ENCODE measurements at regions not wholly inside any gene's neighbourhood (a gene's known extent, or its start where the extent isn't known, plus 50 kb on each side); places are given as distances from the start of the nearest gene placed in this dataset.

GRCh38 chr4:162684371-162684700 is 482.4 kb downstream of the NAF1 start:
- TF ChIP-seq, protein P1, sequence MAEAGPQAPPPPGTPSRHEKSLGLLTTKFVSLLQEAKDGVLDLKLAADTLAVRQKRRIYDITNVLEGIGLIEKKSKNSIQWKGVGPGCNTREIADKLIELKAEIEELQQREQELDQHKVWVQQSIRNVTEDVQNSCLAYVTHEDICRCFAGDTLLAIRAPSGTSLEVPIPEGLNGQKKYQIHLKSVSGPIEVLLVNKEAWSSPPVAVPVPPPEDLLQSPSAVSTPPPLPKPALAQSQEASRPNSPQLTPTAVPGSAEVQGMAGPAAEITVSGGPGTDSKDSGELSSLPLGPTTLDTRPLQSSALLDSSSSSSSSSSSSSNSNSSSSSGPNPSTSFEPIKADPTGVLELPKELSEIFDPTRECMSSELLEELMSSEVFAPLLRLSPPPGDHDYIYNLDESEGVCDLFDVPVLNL (IDR thresholded peaks at IDR 0.05; ENCODE audit: low read depth, low read length), result no peak
- TF ChIP-seq RCOR1 (conservative IDR thresholded peaks at IDR 0.05; ENCODE audit: low read depth, low read length) (no peak), PRDM15 (CRISPR knock-in tag; IDR thresholded peaks at IDR 0.05) (no peak), CEBPB (IDR thresholded peaks at IDR 0.05; ENCODE audit: borderline replicate concordance in 1 of 2, low read depth in 2 of 2, low read length in 2 of 2) (no peak), CBX5 (IDR thresholded peaks at IDR 0.05; ENCODE audit: low read depth) (no peak), POLR2AphosphoS5 (IDR thresholded peaks at IDR 0.05; ENCODE audit: low read length) (no peak), POLR2A (IDR thresholded peaks at IDR 0.05; ENCODE audit: low read depth, low read length) (no peak), NR2C2 (IDR thresholded peaks at IDR 0.05; ENCODE audit: borderline replicate concordance, control insufficient read depth, insufficient read length, low read depth) (no peak), SMC3 (IDR thresholded peaks at IDR 0.05; ENCODE audit: borderline replicate concordance, low read length) (no peak)
- TF ChIP-seq, protein P2, sequence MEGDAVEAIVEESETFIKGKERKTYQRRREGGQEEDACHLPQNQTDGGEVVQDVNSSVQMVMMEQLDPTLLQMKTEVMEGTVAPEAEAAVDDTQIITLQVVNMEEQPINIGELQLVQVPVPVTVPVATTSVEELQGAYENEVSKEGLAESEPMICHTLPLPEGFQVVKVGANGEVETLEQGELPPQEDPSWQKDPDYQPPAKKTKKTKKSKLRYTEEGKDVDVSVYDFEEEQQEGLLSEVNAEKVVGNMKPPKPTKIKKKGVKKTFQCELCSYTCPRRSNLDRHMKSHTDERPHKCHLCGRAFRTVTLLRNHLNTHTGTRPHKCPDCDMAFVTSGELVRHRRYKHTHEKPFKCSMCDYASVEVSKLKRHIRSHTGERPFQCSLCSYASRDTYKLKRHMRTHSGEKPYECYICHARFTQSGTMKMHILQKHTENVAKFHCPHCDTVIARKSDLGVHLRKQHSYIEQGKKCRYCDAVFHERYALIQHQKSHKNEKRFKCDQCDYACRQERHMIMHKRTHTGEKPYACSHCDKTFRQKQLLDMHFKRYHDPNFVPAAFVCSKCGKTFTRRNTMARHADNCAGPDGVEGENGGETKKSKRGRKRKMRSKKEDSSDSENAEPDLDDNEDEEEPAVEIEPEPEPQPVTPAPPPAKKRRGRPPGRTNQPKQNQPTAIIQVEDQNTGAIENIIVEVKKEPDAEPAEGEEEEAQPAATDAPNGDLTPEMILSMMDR (IDR thresholded peaks at IDR 0.05 in 2 of 3, conservative IDR thresholded peaks at IDR 0.05 in 1 of 3; ENCODE audit: control insufficient read depth in 2 of 3, extremely low read depth in 1 of 3, insufficient read depth in 1 of 3, low read depth in 3 of 3, low read length in 3 of 3), result no peak

Measured in GM12878 (cell line).